ENCODE measurements at regions not wholly inside any gene's neighbourhood (a gene's known extent, or its start where the extent isn't known, plus 50 kb on each side); places are given as distances from the start of the nearest gene placed in this dataset.
A peak's percentile ranks its signal among the peaks of the same experiment; 100 is the strongest.

GRCh38 chr1:184141361-184141880 lies 89.9 kb downstream of the TSEN15 start:
- DNase-seq (ENCODE audit: low spot score): no peak

- DNase-seq (ENCODE audit: low spot score): peak; percentile 25
These were observed 91.9 kb downstream of the TSEN15 start for GRCh38 chr1:184143449-184143848.

DNA sequence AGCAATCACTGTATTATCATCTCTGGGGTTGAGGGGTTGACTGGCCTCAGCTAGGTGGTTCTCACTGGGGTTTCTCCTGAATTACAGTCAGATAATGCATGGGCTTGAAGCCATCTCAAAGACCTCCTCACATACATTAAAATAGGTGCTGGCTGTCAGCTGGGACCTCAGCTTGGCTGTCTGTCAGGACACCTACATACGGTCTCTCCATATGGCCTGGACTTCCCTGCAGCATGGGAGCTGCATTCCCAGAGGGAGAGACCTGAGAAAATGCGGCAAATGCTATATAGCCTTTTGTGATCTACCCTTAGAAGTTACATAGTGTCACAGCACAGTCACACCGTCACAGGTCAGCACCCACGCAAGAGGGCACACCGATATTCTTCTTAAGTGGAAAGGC lies 93.6 kb downstream of the TSEN15 start:
- DNase-seq (ENCODE audit: low spot score): no peak

DNA sequence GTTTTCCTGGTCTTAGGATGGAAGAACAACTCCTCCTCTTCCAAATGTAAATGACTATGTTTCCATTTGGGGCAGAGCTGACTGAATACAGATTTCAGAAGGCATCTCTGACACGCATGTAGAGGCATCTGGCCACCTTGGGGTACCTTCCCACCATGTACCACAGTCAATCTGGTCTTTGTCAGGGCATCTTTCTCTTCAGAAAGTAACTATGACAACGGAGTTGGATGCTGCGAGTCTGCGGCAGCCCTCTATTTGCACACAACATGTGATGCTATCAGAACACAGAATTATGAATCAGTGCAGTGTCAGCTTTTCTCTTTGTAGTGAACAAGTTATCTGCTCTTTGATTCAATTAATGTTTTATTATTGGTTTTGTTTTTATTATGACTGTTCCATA lies 94.7 kb downstream of the TSEN15 start:
- no peak for DNase-seq (ENCODE audit: low spot score)

DNA sequence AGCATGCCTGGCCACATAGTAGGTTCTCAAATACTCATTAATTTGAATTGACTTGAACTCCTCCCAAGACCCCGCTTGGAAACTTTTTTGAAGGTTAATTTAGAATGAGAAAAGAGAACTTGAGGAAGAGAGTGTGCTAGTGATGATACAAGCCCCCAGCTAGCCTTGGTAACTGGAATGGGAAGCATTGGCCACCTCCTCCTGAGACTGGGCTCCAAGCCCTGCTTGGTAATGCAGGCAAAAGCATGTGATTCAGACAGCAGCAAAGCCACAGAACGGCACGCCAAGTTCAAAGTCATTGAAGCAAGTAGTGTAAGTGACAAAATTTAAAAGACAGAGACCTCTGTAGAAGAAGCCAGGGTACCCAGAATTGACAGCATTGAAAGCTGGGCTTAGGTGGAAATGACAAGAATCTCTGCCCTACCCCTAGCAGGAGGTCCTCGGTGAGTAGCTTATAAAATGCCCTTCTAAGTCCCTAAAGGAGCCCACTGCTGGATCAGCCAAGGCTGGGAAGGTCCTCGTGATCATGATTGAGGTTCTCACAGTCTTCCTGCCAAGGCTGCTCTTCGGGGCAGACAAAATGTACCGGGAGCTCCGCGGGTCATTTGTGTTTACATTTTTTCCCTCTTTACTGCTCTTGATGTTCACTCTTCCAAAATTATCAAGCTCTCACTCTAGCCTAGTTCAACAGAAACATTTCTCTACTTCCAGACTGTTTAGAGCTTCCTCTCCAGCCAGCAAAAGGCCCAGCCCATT lies 99.4 kb downstream of the TSEN15 start:
- DNase-seq (ENCODE audit: low spot score): no peak

- DNase-seq (ENCODE audit: low spot score): no peak
These were observed 100.9 kb downstream of the TSEN15 start for GRCh38 chr1:184152434-184152898.

- DNase-seq (ENCODE audit: low spot score): peak; percentile 20
These were observed 101.4 kb downstream of the TSEN15 start for GRCh38 chr1:184152974-184153373.

- DNase-seq (ENCODE audit: low spot score): no peak
These were observed 102.2 kb downstream of the TSEN15 start for GRCh38 chr1:184153731-184154130.

- no peak for DNase-seq (ENCODE audit: low spot score)
These were observed 105.2 kb downstream of the TSEN15 start for GRCh38 chr1:184156521-184157393.

DNA sequence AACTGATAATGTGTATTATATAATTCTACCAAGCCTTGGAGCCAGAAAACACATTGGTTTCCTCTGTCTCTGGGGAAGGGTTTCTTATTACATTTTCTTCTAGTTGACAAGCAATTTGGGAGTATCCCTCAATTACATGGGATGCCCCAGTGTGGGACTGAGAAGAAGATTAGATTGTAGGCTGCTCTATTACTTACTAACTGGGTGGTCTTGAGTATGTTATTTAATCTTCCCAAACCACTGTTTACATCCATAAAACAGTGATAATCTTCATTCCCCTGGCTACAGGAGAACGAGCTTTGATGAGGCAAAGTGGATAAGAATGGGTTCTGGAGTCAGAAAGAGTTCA lies 105.8 kb downstream of the TSEN15 start:
- DNase-seq (ENCODE audit: low spot score): peak; percentile 7

DNA sequence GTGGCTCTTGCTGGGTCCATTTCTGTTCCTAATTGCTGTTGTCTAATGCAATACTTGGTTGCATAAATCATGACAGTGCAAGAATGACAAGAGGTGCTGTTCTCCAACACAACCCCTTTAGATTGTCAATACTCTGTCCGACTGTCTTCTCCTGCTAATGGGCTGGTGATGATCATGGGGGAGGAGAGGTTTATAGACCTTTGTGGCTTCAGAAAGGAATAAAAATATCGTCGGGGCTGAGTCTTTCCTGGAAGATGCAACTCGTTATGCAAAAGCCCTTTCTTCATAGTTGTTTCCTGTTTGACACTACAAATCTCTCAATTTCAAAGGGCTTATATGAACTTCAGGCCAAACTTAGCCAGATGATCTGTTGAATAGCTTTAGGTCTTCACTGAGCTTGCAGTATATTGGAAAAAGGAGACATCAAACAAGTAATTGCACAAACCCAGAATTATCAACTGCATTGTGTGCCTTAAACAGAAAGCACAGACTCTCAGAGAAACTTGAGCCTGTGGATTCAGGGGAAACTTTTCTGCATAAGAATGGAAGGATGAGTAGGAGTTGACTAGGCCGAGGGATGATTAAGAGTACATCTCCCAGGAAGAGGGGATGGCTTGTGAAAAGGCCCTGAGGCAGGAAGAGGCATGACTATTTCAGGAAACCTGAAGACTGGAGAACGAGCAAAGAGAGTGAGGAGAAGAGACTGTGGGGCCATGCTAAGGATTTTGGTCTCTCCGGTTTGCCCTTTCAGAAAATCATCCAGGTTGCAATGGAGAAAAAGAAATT lies 107.6 kb downstream of the TSEN15 start:
- no peak for DNase-seq (ENCODE audit: low spot score)

DNA sequence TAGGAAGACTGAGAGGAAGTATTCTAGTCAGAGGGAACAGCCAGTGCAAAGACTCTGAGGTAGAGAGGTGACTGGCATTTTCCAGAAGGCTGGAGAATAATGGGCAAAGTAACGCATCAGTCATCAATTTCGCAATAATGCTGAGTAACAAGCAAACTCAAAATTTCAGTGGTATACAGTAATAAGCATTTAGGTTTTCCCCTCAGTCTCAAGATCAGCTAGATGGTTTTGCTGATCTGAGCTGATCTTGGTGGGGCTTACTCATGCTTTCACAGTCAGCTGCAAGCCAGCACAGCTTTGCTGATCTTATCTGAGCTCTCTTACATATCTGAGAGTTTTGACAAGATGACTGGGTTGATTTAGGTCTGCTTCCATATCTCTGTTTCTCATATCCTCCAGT lies 108.7 kb downstream of the TSEN15 start:
- DNase-seq (ENCODE audit: low spot score): peak; percentile 61

DNA sequence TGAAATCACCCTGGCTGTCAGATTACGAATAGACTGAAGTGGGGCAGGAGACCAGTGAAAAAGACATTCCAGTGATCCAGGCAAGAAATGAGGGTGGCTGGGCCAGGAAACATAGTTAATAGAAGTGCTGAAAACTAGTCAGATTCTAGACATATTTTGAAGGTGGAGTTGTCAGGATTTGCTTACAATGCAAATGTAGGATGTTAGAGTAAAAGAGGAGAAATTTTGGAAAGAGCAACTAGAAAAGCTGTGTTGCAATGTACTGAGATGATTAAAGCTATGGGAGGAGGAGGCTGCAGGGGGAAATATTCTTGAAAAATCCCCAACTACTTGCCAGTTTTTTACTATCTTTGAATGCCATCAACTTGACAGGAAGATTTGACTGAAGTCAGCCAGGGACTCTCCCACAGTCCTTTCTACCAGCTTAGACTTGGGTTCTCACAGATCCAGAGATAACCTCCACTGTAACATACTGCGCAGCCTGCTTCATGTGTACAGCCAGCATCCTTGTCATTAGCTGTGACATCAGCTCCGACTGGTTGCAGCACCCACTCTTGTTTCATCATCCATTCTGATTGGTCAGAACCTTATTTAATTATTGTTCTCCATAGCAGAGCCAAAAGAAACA lies 109.7 kb downstream of the TSEN15 start:
- DNase-seq (ENCODE audit: low spot score): peak; percentile 88

- no peak for DNase-seq (ENCODE audit: low spot score)
These were observed 110.8 kb downstream of the TSEN15 start for GRCh38 chr1:184162281-184162680.

- no peak for DNase-seq (ENCODE audit: low spot score)
These were observed 112.3 kb downstream of the TSEN15 start for GRCh38 chr1:184163674-184164465.

- no peak for DNase-seq (ENCODE audit: low spot score)
These were observed 113.0 kb downstream of the TSEN15 start for GRCh38 chr1:184164536-184164935.

DNA sequence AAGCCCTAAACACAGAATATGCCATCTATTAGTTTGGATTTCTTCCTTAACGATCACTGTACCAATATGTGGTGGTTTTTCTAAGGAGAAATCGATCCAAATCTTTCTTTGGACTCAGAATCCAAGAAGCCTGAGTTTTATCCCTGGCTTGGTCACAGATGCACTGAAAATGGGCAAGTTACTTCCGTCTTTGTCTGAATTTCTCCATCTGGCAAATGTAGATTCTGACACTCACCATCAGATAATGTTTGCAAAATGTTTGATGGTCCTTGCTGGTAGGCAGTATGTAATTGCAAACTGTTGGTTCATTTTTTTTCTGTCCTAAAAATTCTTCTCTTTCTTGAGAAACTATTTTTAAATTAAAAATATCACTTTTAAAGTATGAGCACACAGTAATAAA lies 115.0 kb downstream of the TSEN15 start:
- peak; percentile 52 for DNase-seq (ENCODE audit: low spot score)

GRCh38 chr1:184167352-184167751 lies 115.8 kb downstream of the TSEN15 start:
- no peak for DNase-seq (ENCODE audit: low spot score)

DNA sequence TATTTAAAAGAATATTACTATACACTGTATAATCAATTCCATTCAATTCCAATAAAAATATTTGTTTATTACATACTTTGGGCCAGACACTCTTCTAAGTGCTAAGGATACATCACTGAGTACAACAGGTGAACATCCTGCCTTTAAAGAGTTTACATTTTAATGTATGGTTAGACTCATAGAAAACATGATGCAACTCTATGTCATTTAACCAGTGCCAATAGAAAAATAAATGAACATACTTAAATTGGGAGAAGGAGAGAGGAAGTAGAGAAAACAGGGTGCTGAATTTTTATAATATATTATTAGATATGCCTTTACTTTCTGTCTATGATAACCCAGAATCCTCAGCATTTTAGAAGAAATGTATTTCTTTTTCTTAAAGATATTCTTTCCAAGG lies 119.2 kb downstream of the TSEN15 start:
- DNase-seq (ENCODE audit: low spot score): no peak

DNA sequence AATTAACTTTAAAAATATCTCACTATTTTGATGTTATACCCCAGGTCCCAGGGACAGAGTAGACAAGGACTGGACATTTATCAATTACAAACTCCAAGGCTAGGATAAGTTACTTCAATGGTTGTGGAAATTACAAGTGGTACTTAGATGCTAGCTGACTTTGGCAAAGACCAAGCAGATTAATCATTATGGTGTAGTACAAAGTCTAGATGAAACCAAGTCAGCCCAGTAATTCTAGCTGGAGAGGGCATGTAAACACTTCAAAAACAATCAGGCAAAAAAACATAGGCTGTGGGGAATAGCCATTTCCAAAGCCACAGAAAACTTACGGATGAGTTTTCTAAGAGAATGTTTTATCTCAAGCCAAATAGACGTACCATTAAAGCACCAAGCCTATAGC lies 124.5 kb downstream of the TSEN15 start:
- DNase-seq (ENCODE audit: low spot score): no peak

DNA sequence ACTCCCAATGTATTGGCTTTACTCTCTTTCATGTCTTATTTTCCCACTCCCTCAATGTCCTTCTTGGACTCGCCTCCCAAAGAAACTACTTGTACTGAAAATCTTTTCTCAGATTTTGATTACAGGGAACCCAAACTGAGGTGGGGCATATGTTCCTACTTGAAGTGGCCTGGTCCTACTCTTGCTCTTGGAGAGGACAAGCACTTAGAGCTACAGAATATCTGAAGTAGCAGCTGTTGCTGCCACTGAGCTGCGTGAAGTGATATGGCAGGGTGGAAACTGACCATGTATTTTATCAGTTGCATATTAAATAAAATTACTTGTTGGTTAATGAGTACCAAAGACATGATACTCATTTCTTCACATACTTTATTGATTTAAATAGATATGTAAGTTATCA lies 129.5 kb downstream of the TSEN15 start:
- no peak for DNase-seq (ENCODE audit: low spot score)

All from SK-N-DZ (cell line).